ENCODE measurements at regions not wholly inside any gene's neighbourhood (a gene's known extent, or its start where the extent isn't known, plus 50 kb on each side); places are given as distances from the start of the nearest gene placed in this dataset.

- no peak for TF ChIP-seq CTCF (IDR thresholded peaks at IDR 0.05 in 4 of 5, conservative IDR thresholded peaks at IDR 0.05 in 1 of 5)
- no peak for TF ChIP-seq POLR2A (IDR thresholded peaks at IDR 0.05)
- intact Hi-C loops (cut with DNase I; ENCODE audit: low total_unique reads) (no loop called here), in situ Hi-C loops (cut with MboI; ENCODE audit: low sequenced_read_pairs in 4 of 4) (no loop called here)
- no peaks in the 10 kb centered on the region for H3K36me3 ChIP-seq
- H3K27me3 ChIP-seq: no peaks in the 10 kb centered on the region
- no peak overlapping the region for H3K4me3 ChIP-seq
- H3K4me1 ChIP-seq: no peaks in the 10 kb centered on the region
- H3K9me3 ChIP-seq: no peaks in the 10 kb centered on the region
- DNase-seq (no peak), ATAC-seq (no peak)
- H3K27ac ChIP-seq: no peak overlapping the region
Measured at GRCh38 chr2:220915092-220915623, 656.9 kb downstream of the EPHA4 start.

- H3K27me3 ChIP-seq: no peaks in the 10 kb centered on the region
- no peak for DNase-seq
- intact Hi-C loops (cut with DNase I; ENCODE audit: low total_unique reads): no loop called here
- TF ChIP-seq CTCF (IDR thresholded peaks at IDR 0.05 in 4 of 5, conservative IDR thresholded peaks at IDR 0.05 in 1 of 5): no peak
- no peak for TF ChIP-seq POLR2A (IDR thresholded peaks at IDR 0.05)
- no peak for ATAC-seq
- no peaks in the 10 kb centered on the region for H3K4me1 ChIP-seq
- no peak overlapping the region for H3K4me3 ChIP-seq
- in situ Hi-C loops (cut with MboI; ENCODE audit: low sequenced_read_pairs in 4 of 4): no loop called here
- no peak overlapping the region for H3K27ac ChIP-seq
- H3K9me3 ChIP-seq: no peaks in the 10 kb centered on the region
- H3K36me3 ChIP-seq: no peaks in the 10 kb centered on the region
Measured at GRCh38 chr2:220916931-220917330, 655.2 kb downstream of the EPHA4 start.

- no peak for ATAC-seq
- in situ Hi-C loops (cut with MboI; ENCODE audit: low sequenced_read_pairs in 4 of 4) (no loop called here), intact Hi-C loops (cut with DNase I; ENCODE audit: low total_unique reads) (no loop called here)
- Histone ChIP-seq H3K27me3 (no peaks in the 10 kb centered on the region), H3K27ac (no peak overlapping the region), H3K9me3 (no peaks in the 10 kb centered on the region), H3K36me3 (no peaks in the 10 kb centered on the region), H3K4me3 (no peak overlapping the region), H3K4me1 (peaks cover 0 to 4% of the 10 kb centered on the region in 2 donors)
- TF ChIP-seq POLR2A (IDR thresholded peaks at IDR 0.05) (no peak), CTCF (IDR thresholded peaks at IDR 0.05 in 4 of 5, conservative IDR thresholded peaks at IDR 0.05 in 1 of 5) (no peak)
- DNase-seq: no peak
Measured at GRCh38 chr2:220930271-220931076, 641.6 kb downstream of the EPHA4 start.

DNA sequence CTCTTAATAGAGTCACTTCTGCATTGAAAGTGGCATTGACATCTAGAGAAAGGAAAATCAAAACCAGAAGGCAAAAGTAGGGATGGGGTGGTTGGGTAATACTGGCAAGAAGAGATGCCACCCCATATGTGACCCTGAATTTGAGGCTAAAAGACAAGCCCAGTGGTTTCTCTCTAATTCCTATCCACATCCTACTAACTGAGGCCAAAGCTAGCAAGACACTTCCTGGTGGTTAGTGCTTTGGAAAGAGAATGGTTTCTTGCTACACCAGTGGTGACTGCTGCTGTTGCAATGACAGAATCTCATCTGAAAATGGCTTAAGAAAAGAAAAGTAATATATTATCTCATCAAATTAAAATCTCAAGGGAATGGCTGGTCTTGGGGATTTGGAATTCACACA, 640.6 kb downstream of the EPHA4 start:
- DNase-seq (no peak), ATAC-seq (no peak)
- intact Hi-C loops (cut with DNase I; ENCODE audit: low total_unique reads) (no loop called here), in situ Hi-C loops (cut with MboI; ENCODE audit: low sequenced_read_pairs in 4 of 4) (no loop called here)
- no peak overlapping the region for H3K27ac ChIP-seq
- H3K4me1 ChIP-seq: peaks cover 3 to 12% of the 10 kb centered on the region in 2 donors
- TF ChIP-seq POLR2A (IDR thresholded peaks at IDR 0.05) (no peak), CTCF (IDR thresholded peaks at IDR 0.05 in 4 of 5, conservative IDR thresholded peaks at IDR 0.05 in 1 of 5) (no peak)
- no peak overlapping the region for H3K4me3 ChIP-seq
- no peaks in the 10 kb centered on the region for H3K27me3 ChIP-seq
- no peaks in the 10 kb centered on the region for H3K9me3 ChIP-seq
- H3K36me3 ChIP-seq: no peaks in the 10 kb centered on the region

Data from gastrocnemius medialis (tissue), 4 donors.